ENCODE measurements at regions not wholly inside any gene's neighbourhood (a gene's known extent, or its start where the extent isn't known, plus 50 kb on each side); places are given as distances from the start of the nearest gene placed in this dataset.

DNA sequence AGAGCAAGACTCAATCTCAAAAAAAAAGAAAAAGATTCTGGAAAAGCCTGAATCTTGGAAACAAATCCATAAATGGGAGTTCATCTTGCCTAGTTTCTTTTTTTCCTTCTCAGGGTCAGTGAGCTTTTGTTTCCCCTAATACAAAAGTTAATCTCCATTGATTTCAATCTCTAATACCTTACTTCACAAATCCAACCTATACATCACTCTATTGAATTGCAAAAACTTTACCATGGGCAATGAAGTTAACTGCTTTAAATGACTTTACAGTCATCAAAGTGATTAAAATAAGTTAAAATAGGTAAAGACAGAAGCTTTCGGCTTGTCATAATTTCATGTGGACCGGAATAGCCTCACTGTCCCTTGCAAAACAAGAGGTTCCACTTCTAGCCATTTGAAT is 1012.7 kb upstream of the SEL1L start:
- TF ChIP-seq, protein P1, sequence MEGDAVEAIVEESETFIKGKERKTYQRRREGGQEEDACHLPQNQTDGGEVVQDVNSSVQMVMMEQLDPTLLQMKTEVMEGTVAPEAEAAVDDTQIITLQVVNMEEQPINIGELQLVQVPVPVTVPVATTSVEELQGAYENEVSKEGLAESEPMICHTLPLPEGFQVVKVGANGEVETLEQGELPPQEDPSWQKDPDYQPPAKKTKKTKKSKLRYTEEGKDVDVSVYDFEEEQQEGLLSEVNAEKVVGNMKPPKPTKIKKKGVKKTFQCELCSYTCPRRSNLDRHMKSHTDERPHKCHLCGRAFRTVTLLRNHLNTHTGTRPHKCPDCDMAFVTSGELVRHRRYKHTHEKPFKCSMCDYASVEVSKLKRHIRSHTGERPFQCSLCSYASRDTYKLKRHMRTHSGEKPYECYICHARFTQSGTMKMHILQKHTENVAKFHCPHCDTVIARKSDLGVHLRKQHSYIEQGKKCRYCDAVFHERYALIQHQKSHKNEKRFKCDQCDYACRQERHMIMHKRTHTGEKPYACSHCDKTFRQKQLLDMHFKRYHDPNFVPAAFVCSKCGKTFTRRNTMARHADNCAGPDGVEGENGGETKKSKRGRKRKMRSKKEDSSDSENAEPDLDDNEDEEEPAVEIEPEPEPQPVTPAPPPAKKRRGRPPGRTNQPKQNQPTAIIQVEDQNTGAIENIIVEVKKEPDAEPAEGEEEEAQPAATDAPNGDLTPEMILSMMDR (IDR thresholded peaks at IDR 0.05) = no peak
- no peak overlapping the region for H3K27ac ChIP-seq (ENCODE audit: low read depth in 1 of 2, low read length in 2 of 2)
- no peak overlapping the region for H2AFZ ChIP-seq (ENCODE audit: insufficient read depth, low read depth, low read length, poor library complexity, severe bottlenecking)
- H4K20me1 ChIP-seq (ENCODE audit: insufficient read depth, low read length) = no peaks in the 10 kb centered on the region
- DNase-seq = no peak
- Mint-ChIP-seq H3K4me3 (no peak overlapping the region), H3K36me3 (no peaks in the 10 kb centered on the region), H3K27ac (no peak overlapping the region), H3K9me3 (peaks cover 0 to 13% (median 5%) of the 10 kb centered on the region in 7 donors), H3K4me1 (no peaks in the 10 kb centered on the region), H3K27me3 (ENCODE audit: low read depth in 3 of 3) (no peaks in the 10 kb centered on the region)
- H3K36me3 ChIP-seq (replicated peaks in 1 of 2; ENCODE audit: control insufficient read depth in 1 of 2, insufficient read depth in 2 of 2, low read length in 2 of 2) = no peaks in the 10 kb centered on the region
- H3K4me2 ChIP-seq (replicated peaks; ENCODE audit: extremely low read depth, low read length, poor library complexity, severe bottlenecking) = no peak overlapping the region
- WGBS (ENCODE audit: insufficient coverage) = no CpG with 5 or more reads among the region's 2 CpGs
- no peaks in the 10 kb centered on the region for H3K4me1 ChIP-seq (ENCODE audit: control insufficient read depth in 1 of 2, insufficient read depth in 2 of 2, low read length in 2 of 2)
- peaks cover 0 to 8% of the 10 kb centered on the region in 2 donors for H3K9me3 ChIP-seq (replicated peaks in 1 of 2; ENCODE audit: control insufficient read depth in 1 of 2, insufficient read depth in 1 of 2, low read length in 2 of 2)
- intact Hi-C loops (cut with micrococcal nuclease) = no loop called here
- H3K79me2 ChIP-seq (ENCODE audit: insufficient read depth, low read length) = no peaks in the 10 kb centered on the region
- H3K27me3 ChIP-seq (ENCODE audit: control insufficient read depth in 2 of 2, insufficient read depth in 2 of 2, low read length in 2 of 2) = no peaks in the 10 kb centered on the region
- H3K4me3 ChIP-seq (replicated peaks in 1 of 3; ENCODE audit: low read depth in 2 of 3, low read length in 3 of 3) = no peak overlapping the region
- no peak overlapping the region for H3K9ac ChIP-seq (ENCODE audit: insufficient read depth, low read length, poor library complexity, severe bottlenecking)

DNA sequence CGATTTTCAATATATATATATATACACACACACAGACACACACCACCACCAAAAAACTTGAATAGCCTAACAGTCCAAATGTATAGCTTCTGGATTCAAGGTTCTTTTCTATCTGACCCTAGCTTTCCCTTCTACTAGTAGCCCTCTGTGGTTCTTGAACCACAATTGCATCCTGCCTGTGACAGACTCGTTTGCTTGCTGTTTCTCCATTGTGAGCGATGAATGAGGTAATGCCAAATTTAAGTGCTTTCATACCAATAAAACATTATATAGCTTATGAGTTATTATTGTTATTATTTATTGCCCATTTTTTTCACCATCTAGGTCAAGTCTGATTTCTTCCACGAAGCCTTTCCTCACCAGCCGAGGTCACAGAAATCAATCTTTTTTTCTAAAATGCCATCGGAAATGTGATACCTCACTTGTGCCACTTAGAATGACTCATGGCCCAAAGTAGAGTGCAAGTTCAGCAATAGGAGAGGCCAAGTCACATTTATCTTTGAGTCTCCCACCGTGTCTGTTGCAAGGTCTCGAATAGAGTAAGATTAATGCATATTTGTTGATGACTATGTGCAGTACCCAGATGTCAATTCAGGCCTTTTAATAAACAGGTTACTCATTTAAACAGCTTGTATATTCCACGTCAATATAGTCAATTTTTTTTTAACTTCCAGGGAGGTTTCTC is 1015.8 kb upstream of the SEL1L start:
- Mint-ChIP-seq H3K4me1 (no peaks in the 10 kb centered on the region), H3K27me3 (ENCODE audit: low read depth in 3 of 3) (peaks cover 0 to 2% (median 0%) of the 10 kb centered on the region in 3 donors), H3K27ac (no peak overlapping the region), H3K4me3 (no peak overlapping the region), H3K36me3 (no peaks in the 10 kb centered on the region), H3K9me3 (peaks cover 0 to 7% (median 4%) of the 10 kb centered on the region in 7 donors)
- intact Hi-C loops (cut with micrococcal nuclease) = no loop called here
- Histone ChIP-seq H3K4me1 (ENCODE audit: control insufficient read depth in 1 of 2, insufficient read depth in 2 of 2, low read length in 2 of 2) (no peaks in the 10 kb centered on the region), H3K4me2 (replicated peaks; ENCODE audit: extremely low read depth, low read length, poor library complexity, severe bottlenecking) (no peak overlapping the region), H4K20me1 (ENCODE audit: insufficient read depth, low read length) (no peaks in the 10 kb centered on the region), H3K4me3 (replicated peaks in 1 of 3; ENCODE audit: low read depth in 2 of 3, low read length in 3 of 3) (no peak overlapping the region), H3K79me2 (ENCODE audit: insufficient read depth, low read length) (no peaks in the 10 kb centered on the region), H3K9ac (ENCODE audit: insufficient read depth, low read length, poor library complexity, severe bottlenecking) (no peak overlapping the region), H3K9me3 (replicated peaks in 1 of 2; ENCODE audit: control insufficient read depth in 1 of 2, insufficient read depth in 1 of 2, low read length in 2 of 2) (peaks cover 0 to 8% of the 10 kb centered on the region in 2 donors), H2AFZ (ENCODE audit: insufficient read depth, low read depth, low read length, poor library complexity, severe bottlenecking) (no peak overlapping the region), H3K27me3 (ENCODE audit: control insufficient read depth in 2 of 2, insufficient read depth in 2 of 2, low read length in 2 of 2) (no peaks in the 10 kb centered on the region), H3K36me3 (replicated peaks in 1 of 2; ENCODE audit: control insufficient read depth in 1 of 2, insufficient read depth in 2 of 2, low read length in 2 of 2) (no peaks in the 10 kb centered on the region), H3K27ac (ENCODE audit: low read depth in 1 of 2, low read length in 2 of 2) (no peak overlapping the region)
- WGBS (ENCODE audit: insufficient coverage) = 91% methylated on average over 4 of the region's 9 CpGs
- DNase-seq = no peak
- TF ChIP-seq, protein P1 (IDR thresholded peaks at IDR 0.05) = no peak

Data from CD14-positive monocyte (primary cell).